ENCODE measurements at regions not wholly inside any gene's neighbourhood (a gene's known extent, or its start where the extent isn't known, plus 50 kb on each side); places are given as distances from the start of the nearest gene placed in this dataset.

- no peak for DNase-seq (ENCODE audit: low spot score)
- Mint-ChIP-seq H3K27me3 (ENCODE audit: low read depth) (peaks cover 26% of the 10 kb centered on the region), H3K4me1 (peaks cover 57% of the 10 kb centered on the region), H3K9me3 (no peaks in the 10 kb centered on the region), H3K36me3 (no peaks in the 10 kb centered on the region), H3K27ac (no peak overlapping the region), H3K4me3 (no peak overlapping the region)
- ChIA-PET POLR2A (no interaction called here), CTCF (no interaction called here)
- TF ChIP-seq USF2 (CRISPR knock-in tag; IDR thresholded peaks at IDR 0.05), result peak; percentile 62
- no peak for TF ChIP-seq MYBL2 (CRISPR knock-in tag; IDR thresholded peaks at IDR 0.05)
- ATAC-seq, result no peak
These were observed 104.3 kb upstream of the SPATA31D4 start for GRCh38 chr9:81823672-81824554.

GRCh38 chr9:81824802-81825730 lies 103.2 kb upstream of the SPATA31D4 start:
- H3K36me3 Mint-ChIP-seq, result no peaks in the 10 kb centered on the region
- TF ChIP-seq ARID4B (CRISPR knock-in tag; IDR thresholded peaks at IDR 0.05; ENCODE audit: borderline replicate concordance), result no peak
- no peak for TF ChIP-seq TEAD4 (CRISPR knock-in tag; IDR thresholded peaks at IDR 0.05)
- no peak for TF ChIP-seq FOXK1 (CRISPR knock-in tag; IDR thresholded peaks at IDR 0.05)
- TF ChIP-seq E2F4 (CRISPR knock-in tag; IDR thresholded peaks at IDR 0.05; ENCODE audit: borderline replicate concordance, low read depth), result no peak
- TF ChIP-seq ZNF121 (CRISPR knock-in tag; IDR thresholded peaks at IDR 0.05), result no peak
- no peak for TF ChIP-seq SMAD4 (CRISPR knock-in tag; IDR thresholded peaks at IDR 0.05)
- no peak for TF ChIP-seq NFYB (CRISPR knock-in tag; conservative IDR thresholded peaks at IDR 0.05; ENCODE audit: low read depth)
- no peak for TF ChIP-seq ATF6 (CRISPR knock-in tag; IDR thresholded peaks at IDR 0.05)
- TF ChIP-seq SP1 (CRISPR knock-in tag; conservative IDR thresholded peaks at IDR 0.05), result no peak
- no peak for TF ChIP-seq ZBTB21 (CRISPR knock-in tag; IDR thresholded peaks at IDR 0.05; ENCODE audit: borderline replicate concordance)
- TF ChIP-seq ATF2 (CRISPR knock-in tag; IDR thresholded peaks at IDR 0.05; ENCODE audit: borderline replicate concordance, low read depth), result no peak
- TF ChIP-seq ZSCAN18 (CRISPR knock-in tag; IDR thresholded peaks at IDR 0.05), result no peak
- TF ChIP-seq CREB1 (CRISPR knock-in tag; IDR thresholded peaks at IDR 0.05), result no peak
- TF ChIP-seq IRF2 (CRISPR knock-in tag; IDR thresholded peaks at IDR 0.05; ENCODE audit: borderline replicate concordance, low read depth), result no peak
- no peak for TF ChIP-seq MXD4 (CRISPR knock-in tag; IDR thresholded peaks at IDR 0.05; ENCODE audit: borderline replicate concordance)
- POLR2A ChIA-PET, result no interaction called here
- H3K9me3 Mint-ChIP-seq, result no peaks in the 10 kb centered on the region
- DNase-seq (ENCODE audit: low spot score), result no peak
- ATAC-seq, result no peak
- no peak overlapping the region for H3K4me3 Mint-ChIP-seq
- H3K4me1 Mint-ChIP-seq, result peaks cover 54% of the 10 kb centered on the region
- H3K27me3 Mint-ChIP-seq (ENCODE audit: low read depth), result peaks cover 19% of the 10 kb centered on the region
- CTCF ChIA-PET, result interaction anchor here (1.3 kb wide), 1 partner anchor 23 kb away, joined by 4 read pairs; no protein-coding TSS in a partner anchor
- no peak overlapping the region for H3K27ac Mint-ChIP-seq

Data from WTC11 (cell line).